Stomach (tissue), 4 donors: ENCODE measurements at regions not wholly inside any gene's neighbourhood (a gene's known extent, or its start where the extent isn't known, plus 50 kb on each side); places are given as distances from the start of the nearest gene placed in this dataset.

Experiments used
- EP300 ChIP-seq: sonication (generic); formaldehyde crosslinking; IDR thresholded peaks from one replicate; pipeline ENCODE4 v1.6.1; 2017; ENCODE audit warnings: antibody characterized with exemption
- POLR2A ChIP-seq, 4 donors: fragments of 450-650 bp; IDR thresholded peaks; one replicate each; pipeline ENCODE4 v1.6.1; 2016; ENCODE audit warnings: antibody characterized with exemption in 4 of 4, control low read depth in 2 of 4, mild to moderate bottlenecking in 1 of 4, moderate library complexity in 1 of 4
- TF ChIP-seq, protein P1 (sequence below), 7 experiments: fragments of 450-650 bp in 4 of 7; fragments of 200-600 bp in 3 of 7; sonication (generic) in 3 of 7; IDR thresholded peaks; one replicate each; pipeline ENCODE4 v1.5.1; 2016 to 2019; ENCODE audit warnings: antibody characterized with exemption in 7 of 7, control low read depth in 2 of 7, mild to moderate bottlenecking in 1 of 7

DNA sequence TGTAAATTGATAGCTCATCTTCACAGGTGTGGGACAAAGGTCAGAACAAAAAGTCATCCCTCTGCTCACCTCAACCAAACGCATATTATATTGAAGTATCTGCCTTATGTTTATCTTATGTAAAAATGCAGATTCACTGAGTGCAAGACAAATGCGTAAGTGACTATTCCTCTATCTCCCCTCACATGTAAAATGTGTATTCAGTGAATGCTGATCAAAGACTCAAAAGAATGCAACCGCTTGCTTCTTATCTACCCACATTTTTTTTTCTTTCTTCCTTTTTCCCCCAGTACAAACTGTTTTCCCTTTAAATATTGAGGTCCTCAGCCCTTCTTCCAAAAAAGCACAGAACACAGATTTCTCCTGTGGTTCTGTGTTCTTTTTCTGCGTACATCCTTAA lies 1882.9 kb downstream of the NCAM2 start:
- TF ChIP-seq, protein P1, sequence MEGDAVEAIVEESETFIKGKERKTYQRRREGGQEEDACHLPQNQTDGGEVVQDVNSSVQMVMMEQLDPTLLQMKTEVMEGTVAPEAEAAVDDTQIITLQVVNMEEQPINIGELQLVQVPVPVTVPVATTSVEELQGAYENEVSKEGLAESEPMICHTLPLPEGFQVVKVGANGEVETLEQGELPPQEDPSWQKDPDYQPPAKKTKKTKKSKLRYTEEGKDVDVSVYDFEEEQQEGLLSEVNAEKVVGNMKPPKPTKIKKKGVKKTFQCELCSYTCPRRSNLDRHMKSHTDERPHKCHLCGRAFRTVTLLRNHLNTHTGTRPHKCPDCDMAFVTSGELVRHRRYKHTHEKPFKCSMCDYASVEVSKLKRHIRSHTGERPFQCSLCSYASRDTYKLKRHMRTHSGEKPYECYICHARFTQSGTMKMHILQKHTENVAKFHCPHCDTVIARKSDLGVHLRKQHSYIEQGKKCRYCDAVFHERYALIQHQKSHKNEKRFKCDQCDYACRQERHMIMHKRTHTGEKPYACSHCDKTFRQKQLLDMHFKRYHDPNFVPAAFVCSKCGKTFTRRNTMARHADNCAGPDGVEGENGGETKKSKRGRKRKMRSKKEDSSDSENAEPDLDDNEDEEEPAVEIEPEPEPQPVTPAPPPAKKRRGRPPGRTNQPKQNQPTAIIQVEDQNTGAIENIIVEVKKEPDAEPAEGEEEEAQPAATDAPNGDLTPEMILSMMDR (IDR thresholded peaks at IDR 0.05): no peak
- TF ChIP-seq POLR2A (IDR thresholded peaks at IDR 0.05) (no peak), EP300 (no peak)
